MM.1S (cell line): ENCODE measurements at regions not wholly inside any gene's neighbourhood (a gene's known extent, or its start where the extent isn't known, plus 50 kb on each side); places are given as distances from the start of the nearest gene placed in this dataset.

Experiments used
- DNase-seq: peaks from one replicate; pipeline ENCODE4 v3.0.0-alpha.2; 2015
- H2AFZ ChIP-seq: fragments of 300-600 bp; sonication (generic); 2 replicates; pipeline ENCODE4 v1.6.0; 2016; ENCODE audit warnings: antibody characterized with exemption, low read length
- H3F3A ChIP-seq: fragments of 300-600 bp; sonication (generic); 2 replicates; pipeline ENCODE4 v1.6.1; 2016; ENCODE audit warnings: mild to moderate bottlenecking, antibody characterized with exemption, low read length, moderate library complexity, mixed read lengths; ENCODE audit not compliant: insufficient read depth
- H3K27ac ChIP-seq: fragments of 300-600 bp; sonication (generic); 2 replicates; pipeline ENCODE4 v1.5.1; 2016; ENCODE audit warnings: mild to moderate bottlenecking, low read length
- H3K27me3 ChIP-seq: fragments of 300-600 bp; sonication (generic); replicated peaks from 2 replicates; pipeline ENCODE4 v1.6.0; 2016; ENCODE audit warnings: low read length; ENCODE audit not compliant: insufficient read depth
- H3K36me3 ChIP-seq: fragments of 300-600 bp; sonication (generic); replicated peaks from 2 replicates; pipeline ENCODE4 v1.6.1; 2016; ENCODE audit warnings: mild to moderate bottlenecking, low read length, mixed read lengths; ENCODE audit not compliant: insufficient read depth
- H3K4me1 ChIP-seq: fragments of 300-600 bp; sonication (generic); 2 replicates; pipeline ENCODE4 v1.6.1; 2016; ENCODE audit warnings: low read length, mixed read lengths
- H3K4me2 ChIP-seq: fragments of 300-600 bp; sonication (generic); 2 replicates; pipeline ENCODE4 v1.6.0; 2016; ENCODE audit warnings: low read depth, low read length
- H3K4me3 ChIP-seq: fragments of 300-600 bp; sonication (generic); 2 replicates; pipeline ENCODE4 v1.5.1; 2016; ENCODE audit warnings: low read length, mixed read lengths
- H3K79me2 ChIP-seq: fragments of 300-600 bp; sonication (generic); 2 replicates; pipeline ENCODE4 v1.6.1; 2016; ENCODE audit warnings: mixed run types, low read length, mixed read lengths
- H3K9ac ChIP-seq: fragments of 300-600 bp; sonication (generic); 2 replicates; pipeline ENCODE4 v1.6.1; 2016; ENCODE audit warnings: low read length, mixed read lengths
- H3K9me2 ChIP-seq: fragments of 300-600 bp; sonication (generic); replicated peaks from 2 replicates; pipeline ENCODE4 v1.6.1; 2016; ENCODE audit warnings: mild to moderate bottlenecking, low read length, mixed read lengths; ENCODE audit not compliant: insufficient read depth
- H3K9me3 ChIP-seq: fragments of 300-600 bp; sonication (generic); replicated peaks from 2 replicates; pipeline ENCODE4 v1.6.1; 2016; ENCODE audit warnings: mild to moderate bottlenecking, low read length, mixed read lengths; ENCODE audit not compliant: insufficient read depth
- H4K20me1 ChIP-seq: fragments of 300-600 bp; sonication (generic); 2 replicates; pipeline ENCODE4 v1.6.1; 2016; ENCODE audit warnings: mild to moderate bottlenecking, low read length, moderate library complexity, mixed read lengths; ENCODE audit not compliant: insufficient read depth
- EZH2 ChIP-seq: fragments of 300-600 bp; sonication (generic); optimal IDR thresholded peaks from 2 replicates; pipeline ENCODE3; 2017; ENCODE audit warnings: low read depth, mild to moderate bottlenecking, antibody characterized with exemption, low read length, mixed read lengths
- EZH2phosphoT487 ChIP-seq: fragments of 300-600 bp; sonication (generic); IDR thresholded peaks from 2 replicates; pipeline ENCODE4 v1.6.1; 2018; ENCODE audit warnings: antibody characterized with exemption, low read length
- TF ChIP-seq, protein P1 (sequence below): fragments of 300-600 bp; sonication (generic); IDR thresholded peaks from 2 replicates; pipeline ENCODE4 v1.5.1; 2016; ENCODE audit warnings: antibody characterized with exemption, low read length, mixed read lengths

DNA sequence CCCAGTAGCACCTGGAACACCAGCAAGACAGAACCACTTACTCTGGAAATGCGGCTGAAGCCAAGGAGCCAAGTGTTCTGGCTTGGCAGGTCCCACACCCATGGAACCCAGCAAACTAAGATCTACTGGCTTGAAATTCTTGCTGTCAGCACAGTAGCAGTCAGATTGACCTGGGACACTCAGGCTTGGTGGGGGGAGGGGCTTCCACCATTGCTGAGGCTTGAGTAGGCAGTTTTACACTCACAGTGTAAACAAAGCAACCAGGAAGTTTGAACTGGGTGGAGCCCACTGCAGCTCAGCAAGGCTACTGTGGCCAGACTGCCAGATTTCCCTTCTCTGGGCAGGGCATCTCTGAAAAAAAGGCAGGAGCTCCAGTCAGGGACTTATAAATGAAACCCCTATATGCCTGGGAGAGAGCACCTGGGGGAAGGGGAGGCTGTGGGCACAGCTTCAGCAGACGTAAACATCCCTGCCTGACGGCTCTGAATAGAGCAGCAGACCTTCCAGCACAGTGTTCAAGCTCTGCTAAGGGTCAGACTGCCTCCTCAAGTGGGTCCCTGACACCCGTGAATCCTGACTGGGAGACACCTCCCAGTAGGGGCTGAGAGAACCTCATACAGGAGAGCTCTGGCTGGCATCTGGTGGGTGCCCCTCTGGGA lies 121.2 kb downstream of the MTERF1 start:
- DNase-seq = peak; percentile 63
- H3K9ac ChIP-seq = no peak overlapping the region
- H3K36me3 ChIP-seq = no peaks in the 10 kb centered on the region
- H3K27ac ChIP-seq = no peak overlapping the region
- H3K27me3 ChIP-seq = no peaks in the 10 kb centered on the region
- H3K4me1 ChIP-seq = no peaks in the 10 kb centered on the region
- no peak overlapping the region for H3K4me2 ChIP-seq
- no peaks in the 10 kb centered on the region for H3K9me3 ChIP-seq
- no peaks in the 10 kb centered on the region for H3K9me2 ChIP-seq
- no peaks in the 10 kb centered on the region for H4K20me1 ChIP-seq
- peak overlapping the region; percentile 18; the same call in 1 of the 2 replicates for H2AFZ ChIP-seq
- no peak overlapping the region for H3K4me3 ChIP-seq
- H3K79me2 ChIP-seq = no peaks in the 10 kb centered on the region
- H3F3A ChIP-seq = no peaks in the 10 kb centered on the region
- TF ChIP-seq EZH2 (no peak), EZH2phosphoT487 (no peak)
- TF ChIP-seq, protein P1, sequence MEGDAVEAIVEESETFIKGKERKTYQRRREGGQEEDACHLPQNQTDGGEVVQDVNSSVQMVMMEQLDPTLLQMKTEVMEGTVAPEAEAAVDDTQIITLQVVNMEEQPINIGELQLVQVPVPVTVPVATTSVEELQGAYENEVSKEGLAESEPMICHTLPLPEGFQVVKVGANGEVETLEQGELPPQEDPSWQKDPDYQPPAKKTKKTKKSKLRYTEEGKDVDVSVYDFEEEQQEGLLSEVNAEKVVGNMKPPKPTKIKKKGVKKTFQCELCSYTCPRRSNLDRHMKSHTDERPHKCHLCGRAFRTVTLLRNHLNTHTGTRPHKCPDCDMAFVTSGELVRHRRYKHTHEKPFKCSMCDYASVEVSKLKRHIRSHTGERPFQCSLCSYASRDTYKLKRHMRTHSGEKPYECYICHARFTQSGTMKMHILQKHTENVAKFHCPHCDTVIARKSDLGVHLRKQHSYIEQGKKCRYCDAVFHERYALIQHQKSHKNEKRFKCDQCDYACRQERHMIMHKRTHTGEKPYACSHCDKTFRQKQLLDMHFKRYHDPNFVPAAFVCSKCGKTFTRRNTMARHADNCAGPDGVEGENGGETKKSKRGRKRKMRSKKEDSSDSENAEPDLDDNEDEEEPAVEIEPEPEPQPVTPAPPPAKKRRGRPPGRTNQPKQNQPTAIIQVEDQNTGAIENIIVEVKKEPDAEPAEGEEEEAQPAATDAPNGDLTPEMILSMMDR = no peak

DNA sequence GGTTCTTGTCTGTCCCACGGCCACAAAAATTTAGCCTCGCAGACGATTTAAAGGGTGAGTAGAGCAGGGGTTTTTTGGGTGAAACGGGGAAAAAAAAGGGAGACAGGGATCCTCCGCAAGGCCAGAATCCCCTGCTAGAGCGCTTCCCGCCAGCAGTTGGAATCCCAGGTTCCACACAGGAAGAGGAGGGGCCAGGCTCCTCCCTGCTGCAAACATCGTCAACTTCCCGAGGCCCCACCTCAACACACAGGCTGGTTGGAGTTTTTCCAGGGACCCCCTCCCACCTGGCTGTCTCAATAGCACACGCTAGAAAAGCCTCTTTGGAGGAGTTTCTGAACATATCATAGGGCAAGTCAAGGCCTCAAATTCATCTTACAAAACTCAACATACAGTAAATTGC lies 112.7 kb downstream of the MTERF1 start:
- Histone ChIP-seq H3K9me3 (no peaks in the 10 kb centered on the region), H3K4me3 (no peak overlapping the region), H3K9ac (no peak overlapping the region), H3F3A (no peaks in the 10 kb centered on the region), H3K27ac (no peak overlapping the region), H3K36me3 (no peaks in the 10 kb centered on the region), H3K79me2 (no peaks in the 10 kb centered on the region), H4K20me1 (no peaks in the 10 kb centered on the region), H3K9me2 (no peaks in the 10 kb centered on the region), H3K4me1 (no peaks in the 10 kb centered on the region), H3K4me2 (no peak overlapping the region), H3K27me3 (no peaks in the 10 kb centered on the region), H2AFZ (no peak overlapping the region)
- TF ChIP-seq EZH2 (no peak), EZH2phosphoT487 (no peak)
- TF ChIP-seq, protein P1 = no peak
- no peak for DNase-seq

DNA sequence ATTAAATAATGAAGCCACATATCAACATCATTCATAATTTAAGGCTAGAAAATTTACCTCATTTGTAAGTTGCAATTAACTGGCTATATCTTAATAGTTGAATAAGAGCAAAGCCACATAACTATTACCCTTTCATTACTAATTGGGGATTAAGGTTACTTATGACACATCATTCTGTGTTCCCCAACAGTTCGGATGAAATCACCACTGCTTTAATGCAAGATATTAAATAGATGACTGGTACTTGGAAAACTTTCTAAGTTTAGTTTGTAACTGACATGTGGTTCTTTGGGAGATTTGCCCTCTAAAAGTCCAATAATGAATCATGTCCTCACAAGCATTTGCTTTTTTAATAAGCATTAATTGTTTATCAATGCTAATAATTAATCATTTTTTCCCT lies 109.1 kb downstream of the MTERF1 start:
- no peaks in the 10 kb centered on the region for H3K9me2 ChIP-seq
- H3K27ac ChIP-seq = no peak overlapping the region
- no peaks in the 10 kb centered on the region for H3K27me3 ChIP-seq
- H3F3A ChIP-seq = no peaks in the 10 kb centered on the region
- no peaks in the 10 kb centered on the region for H3K9me3 ChIP-seq
- no peak overlapping the region for H3K9ac ChIP-seq
- TF ChIP-seq EZH2phosphoT487 (no peak), EZH2 (no peak)
- TF ChIP-seq, protein P1 = no peak
- H4K20me1 ChIP-seq = no peaks in the 10 kb centered on the region
- H3K4me3 ChIP-seq = no peak overlapping the region
- H3K4me1 ChIP-seq = no peaks in the 10 kb centered on the region
- no peak overlapping the region for H2AFZ ChIP-seq
- H3K36me3 ChIP-seq = no peaks in the 10 kb centered on the region
- DNase-seq = no peak
- H3K79me2 ChIP-seq = no peaks in the 10 kb centered on the region
- H3K4me2 ChIP-seq = no peak overlapping the region
